K562 (cell line): ENCODE measurements at regions not wholly inside any gene's neighbourhood (a gene's known extent, or its start where the extent isn't known, plus 50 kb on each side); places are given as distances from the start of the nearest gene placed in this dataset.
A peak's percentile ranks its signal among the peaks of the same experiment; 100 is the strongest.

Experiments used
- ETS2 ChIP-seq: IDR thresholded peaks from 2 replicates; pipeline ENCODE4 v1.6.1; 2016; ENCODE audit warnings: borderline replicate concordance, missing genetic modification characterization, mild to moderate bottlenecking, moderate library complexity, missing compliant biosample characterization; ENCODE audit not compliant: poor library complexity, severe bottlenecking
- TCFL5 ChIP-seq: fragments of 250-450 bp; sonication (Bioruptor Pico); conservative IDR thresholded peaks from 2 replicates; pipeline ENCODE4 v1.6.1; 2021; ENCODE audit warnings: mild to moderate bottlenecking, moderate library complexity, matching md5 sums
- TF ChIP-seq, protein P1 (sequence below), 2 experiments: fragments of 450-650 bp; formaldehyde crosslinking in 1 of 2; IDR thresholded peaks; 2 replicates each; pipeline versions ENCODE4 v1.4.0 to v1.6.1; 2014 to 2020; ENCODE audit warnings: mild to moderate bottlenecking in 2 of 2, borderline replicate concordance in 1 of 2, low read depth in 1 of 2

DNA sequence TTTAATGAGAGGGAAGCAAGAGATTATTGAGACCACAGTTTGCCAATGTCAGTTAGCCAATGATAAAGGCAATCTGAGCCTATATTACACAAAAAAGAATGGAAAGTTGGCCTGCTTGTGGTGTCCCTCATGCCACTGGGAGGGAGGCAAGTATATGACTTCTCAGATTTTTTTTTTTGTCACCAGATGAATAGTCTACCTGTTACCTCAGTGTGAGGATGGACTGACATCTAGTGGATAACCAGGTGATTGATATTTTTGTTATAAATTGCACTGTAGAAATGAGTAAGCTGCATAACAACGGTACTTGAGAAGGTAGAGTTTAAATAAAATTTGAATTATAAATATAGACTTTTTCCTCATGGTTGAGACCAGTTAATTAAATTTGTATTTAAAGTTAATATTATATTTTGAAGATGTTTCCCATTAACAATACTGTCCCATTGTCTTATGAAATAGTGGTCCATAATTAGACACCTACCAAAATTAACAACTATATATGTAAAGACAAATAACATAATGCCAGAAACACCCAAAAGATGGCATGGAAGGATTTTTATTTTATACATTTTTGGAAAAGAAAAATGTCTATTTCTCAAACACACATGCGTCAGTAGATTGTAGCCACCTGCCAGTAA lies 237.8 kb upstream of the GADL1 start (continued):
- TF ChIP-seq, protein P1, sequence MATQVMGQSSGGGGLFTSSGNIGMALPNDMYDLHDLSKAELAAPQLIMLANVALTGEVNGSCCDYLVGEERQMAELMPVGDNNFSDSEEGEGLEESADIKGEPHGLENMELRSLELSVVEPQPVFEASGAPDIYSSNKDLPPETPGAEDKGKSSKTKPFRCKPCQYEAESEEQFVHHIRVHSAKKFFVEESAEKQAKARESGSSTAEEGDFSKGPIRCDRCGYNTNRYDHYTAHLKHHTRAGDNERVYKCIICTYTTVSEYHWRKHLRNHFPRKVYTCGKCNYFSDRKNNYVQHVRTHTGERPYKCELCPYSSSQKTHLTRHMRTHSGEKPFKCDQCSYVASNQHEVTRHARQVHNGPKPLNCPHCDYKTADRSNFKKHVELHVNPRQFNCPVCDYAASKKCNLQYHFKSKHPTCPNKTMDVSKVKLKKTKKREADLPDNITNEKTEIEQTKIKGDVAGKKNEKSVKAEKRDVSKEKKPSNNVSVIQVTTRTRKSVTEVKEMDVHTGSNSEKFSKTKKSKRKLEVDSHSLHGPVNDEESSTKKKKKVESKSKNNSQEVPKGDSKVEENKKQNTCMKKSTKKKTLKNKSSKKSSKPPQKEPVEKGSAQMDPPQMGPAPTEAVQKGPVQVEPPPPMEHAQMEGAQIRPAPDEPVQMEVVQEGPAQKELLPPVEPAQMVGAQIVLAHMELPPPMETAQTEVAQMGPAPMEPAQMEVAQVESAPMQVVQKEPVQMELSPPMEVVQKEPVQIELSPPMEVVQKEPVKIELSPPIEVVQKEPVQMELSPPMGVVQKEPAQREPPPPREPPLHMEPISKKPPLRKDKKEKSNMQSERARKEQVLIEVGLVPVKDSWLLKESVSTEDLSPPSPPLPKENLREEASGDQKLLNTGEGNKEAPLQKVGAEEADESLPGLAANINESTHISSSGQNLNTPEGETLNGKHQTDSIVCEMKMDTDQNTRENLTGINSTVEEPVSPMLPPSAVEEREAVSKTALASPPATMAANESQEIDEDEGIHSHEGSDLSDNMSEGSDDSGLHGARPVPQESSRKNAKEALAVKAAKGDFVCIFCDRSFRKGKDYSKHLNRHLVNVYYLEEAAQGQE (IDR thresholded peaks at IDR 0.05; ENCODE audit: borderline replicate concordance), result peak; percentile 67; the same call in 1 of the 2 replicates
- TF ChIP-seq, protein P1 (CRISPR knock-in tag; IDR thresholded peaks at IDR 0.05; ENCODE audit: low read depth), result no peak
- TF ChIP-seq ETS2 (tag) (no peak), TCFL5 (CRISPR knock-in tag) (no peak)
- TF ChIP-seq, all 486 proteins: peak for 6
